Fibroblast of the aortic adventitia (primary cell): ENCODE measurements at regions not wholly inside any gene's neighbourhood (a gene's known extent, or its start where the extent isn't known, plus 50 kb on each side); places are given as distances from the start of the nearest gene placed in this dataset.

Source experiments
- DNase-seq: peaks from one replicate; pipeline ENCODE4 v3.0.0-alpha.2; 2010; ENCODE audit warnings: low read depth
- H3K4me3 ChIP-seq: 2 replicates; pipeline ENCODE4 v1.5.1; 2011; ENCODE audit warnings: low read depth, mild to moderate bottlenecking, control low read depth, low read length, moderate library complexity
- TF ChIP-seq, protein P1 (sequence below): IDR thresholded peaks from 2 replicates; pipeline ENCODE4 v1.5.1; 2011; ENCODE audit warnings: mild to moderate bottlenecking, low read length, control low read depth, inconsistent platforms; ENCODE audit not compliant: insufficient read depth

DNA sequence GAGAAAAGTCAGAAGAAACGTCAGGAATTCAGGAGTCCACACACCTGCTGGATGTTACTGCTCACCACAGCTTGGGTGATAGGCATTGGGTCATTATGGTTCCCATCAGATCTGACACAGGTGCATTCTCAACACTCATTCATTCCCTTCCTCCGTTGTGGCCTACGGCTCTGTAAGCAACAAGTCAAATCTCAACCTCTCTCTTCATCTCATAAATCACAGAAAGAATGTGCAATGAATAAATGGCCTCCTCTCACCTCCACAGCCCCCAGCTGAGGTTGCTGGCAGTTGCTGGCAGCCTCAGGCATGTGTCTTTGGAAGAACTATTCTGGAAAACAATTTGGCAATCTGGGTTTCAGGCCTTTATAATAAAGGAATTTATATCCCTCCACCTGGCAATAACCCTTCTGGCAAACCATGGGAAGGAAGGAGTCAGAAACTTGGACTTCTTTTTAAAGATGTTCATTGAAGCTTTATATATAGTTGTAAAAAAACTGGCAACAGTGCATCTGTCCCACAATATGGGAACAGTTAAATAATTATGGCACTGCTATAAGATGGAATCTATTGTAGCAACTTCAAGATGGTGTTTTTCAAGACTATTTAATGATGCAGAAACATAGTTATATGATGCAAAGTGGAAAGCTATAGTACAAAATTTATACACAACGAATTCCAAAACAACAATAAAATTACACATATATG is 175.4 kb downstream of the ANAPC1 start:
- TF ChIP-seq, protein P1, sequence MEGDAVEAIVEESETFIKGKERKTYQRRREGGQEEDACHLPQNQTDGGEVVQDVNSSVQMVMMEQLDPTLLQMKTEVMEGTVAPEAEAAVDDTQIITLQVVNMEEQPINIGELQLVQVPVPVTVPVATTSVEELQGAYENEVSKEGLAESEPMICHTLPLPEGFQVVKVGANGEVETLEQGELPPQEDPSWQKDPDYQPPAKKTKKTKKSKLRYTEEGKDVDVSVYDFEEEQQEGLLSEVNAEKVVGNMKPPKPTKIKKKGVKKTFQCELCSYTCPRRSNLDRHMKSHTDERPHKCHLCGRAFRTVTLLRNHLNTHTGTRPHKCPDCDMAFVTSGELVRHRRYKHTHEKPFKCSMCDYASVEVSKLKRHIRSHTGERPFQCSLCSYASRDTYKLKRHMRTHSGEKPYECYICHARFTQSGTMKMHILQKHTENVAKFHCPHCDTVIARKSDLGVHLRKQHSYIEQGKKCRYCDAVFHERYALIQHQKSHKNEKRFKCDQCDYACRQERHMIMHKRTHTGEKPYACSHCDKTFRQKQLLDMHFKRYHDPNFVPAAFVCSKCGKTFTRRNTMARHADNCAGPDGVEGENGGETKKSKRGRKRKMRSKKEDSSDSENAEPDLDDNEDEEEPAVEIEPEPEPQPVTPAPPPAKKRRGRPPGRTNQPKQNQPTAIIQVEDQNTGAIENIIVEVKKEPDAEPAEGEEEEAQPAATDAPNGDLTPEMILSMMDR: no peak
- no peak for DNase-seq
- H3K4me3 ChIP-seq: no peak overlapping the region

DNA sequence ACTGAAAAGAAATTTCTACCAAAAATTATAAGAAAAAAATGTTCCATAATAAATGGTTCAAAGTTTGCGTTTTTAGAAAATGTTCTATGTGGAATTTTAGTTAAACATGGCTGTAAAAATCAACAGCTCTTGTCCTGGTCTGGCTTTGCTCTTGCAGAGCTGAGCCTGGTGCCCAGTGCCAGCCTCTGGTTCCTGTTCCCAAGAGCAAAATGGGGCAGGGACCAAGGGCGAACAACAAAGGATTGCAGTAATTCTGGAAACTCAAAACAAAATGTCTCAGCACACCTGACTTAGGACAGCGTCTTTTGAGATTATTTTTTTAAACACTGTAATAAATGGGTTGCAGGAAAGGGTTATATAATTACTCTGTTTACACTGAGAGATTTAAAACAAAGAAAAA is 174.7 kb downstream of the ANAPC1 start:
- H3K4me3 ChIP-seq: no peak overlapping the region
- TF ChIP-seq, protein P1: no peak
- DNase-seq: no peak

- no peak overlapping the region for H3K4me3 ChIP-seq
- TF ChIP-seq, protein P1: no peak
- DNase-seq: no peak
Observed at GRCh38 chr2:111710085-111710484, 173.9 kb downstream of the ANAPC1 start.

- DNase-seq: no peak
- no peak overlapping the region for H3K4me3 ChIP-seq
- TF ChIP-seq, protein P1: no peak
Observed at GRCh38 chr2:111710613-111711012, 173.4 kb downstream of the ANAPC1 start.

- no peak overlapping the region for H3K4me3 ChIP-seq
- DNase-seq: no peak
- TF ChIP-seq, protein P1: no peak
Observed at GRCh38 chr2:111711270-111711669, 172.7 kb downstream of the ANAPC1 start.

DNA sequence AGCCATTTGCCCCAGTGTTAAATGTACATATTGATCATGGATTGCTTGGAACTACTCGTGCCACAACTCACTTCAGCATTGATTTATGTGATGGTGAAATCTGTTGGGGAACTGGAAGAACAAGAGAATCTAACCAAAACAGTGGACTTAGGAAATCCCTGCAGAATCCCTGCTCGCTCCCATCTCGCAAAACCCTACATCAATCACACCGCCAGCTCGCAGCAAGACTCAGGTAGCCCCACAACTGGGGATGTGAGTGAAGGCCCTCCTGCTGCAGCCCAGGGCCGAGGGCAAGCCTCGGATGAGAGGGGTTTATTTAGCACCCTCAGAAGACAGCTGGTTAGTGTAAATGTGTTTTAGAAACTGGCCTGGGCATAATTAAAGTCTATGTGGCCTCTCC is 171.6 kb downstream of the ANAPC1 start:
- TF ChIP-seq, protein P1: no peak

GRCh38 chr2:111712940-111713515 is 171.0 kb downstream of the ANAPC1 start:
- DNase-seq: no peak
- TF ChIP-seq, protein P1: no peak
- no peak overlapping the region for H3K4me3 ChIP-seq

More for the DNA sequence above, 171.6 kb downstream of the ANAPC1 start:
- no peak overlapping the region for H3K4me3 ChIP-seq
- no peak for DNase-seq
